HepG2 (cell line): ENCODE measurements at regions not wholly inside any gene's neighbourhood (a gene's known extent, or its start where the extent isn't known, plus 50 kb on each side); places are given as distances from the start of the nearest gene placed in this dataset.

Source experiments
- ATAC-seq: fragments of 200-7000 bp; cut with Tn5 transposase; 3 replicates; pipeline ENCODE4 v1.9.1; 2020; ENCODE audit warnings: mild to moderate bottlenecking, moderate library complexity
- BruUV-seq: library from RNA; stranded (reverse); fragments of 400-500 nt; replicated peaks from 2 replicates; lab custom pipeline; 2021; lab: Mats Ljungman, UMichigan
- CTCF ChIA-PET: fragments of 300-600 bp; formaldehyde crosslinking; extraction: SDS; loops from one replicate; lab custom pipeline; 2021; ENCODE audit warnings: low total read pairs, inconsistent platforms, low intra/inter-chr PET ratio; lab: Yijun Ruan, JAX
- POLR2A ChIA-PET: fragments of 350-600 bp; sonication (Branson Sonifier 250); formaldehyde crosslinking; loops from one replicate; lab custom pipeline; 2020; ENCODE audit warnings: antibody characterized with exemption, inconsistent platforms; lab: Yijun Ruan, JAX
- DNase-seq: peaks from one replicate; pipeline ENCODE4 v3.0.0-alpha.2; 2015; ENCODE audit warnings: low spot score
- FAIRE-seq: peaks from 3 replicates; lab custom pipeline; 2011; peaks lifted over from hg19 to GRCh38; lab: Jason Lieb, UNC
- H2AFZ ChIP-seq: one replicate; pipeline ENCODE4 v1.6.1; 2011; ENCODE audit warnings: low read length, inconsistent platforms
- H3K27ac ChIP-seq: fragments of 300-600 bp; 3 replicates; pipeline ENCODE4 v1.8.0; 2011; ENCODE audit warnings: mixed run types, mild to moderate bottlenecking, mixed read lengths, low read length, inconsistent platforms; ENCODE audit not compliant: insufficient read depth; ENCODE audit errors: extremely low read length
- H3K27me3 ChIP-seq, 2 experiments: fragments of 200-600 bp in 1 of 2; 2 replicates in 1 of 2; 3 replicates in 1 of 2; pipeline versions ENCODE4 v1.6.0 to v1.8.0; 2011; ENCODE audit warnings: low read length in 2 of 2, mild to moderate bottlenecking in 2 of 2, moderate library complexity in 2 of 2, inconsistent platforms in 1 of 2; ENCODE audit not compliant: insufficient read depth in 2 of 2, control insufficient read depth in 1 of 2
- H3K36me3 ChIP-seq, 2 experiments: fragments of 200-600 bp in 1 of 2; replicated peaks in 1 of 2; 2 replicates in 1 of 2; 3 replicates in 1 of 2; pipeline versions ENCODE4 v1.5.1 to v1.8.0; 2011; ENCODE audit warnings: low read length in 2 of 2, inconsistent platforms in 1 of 2; ENCODE audit not compliant: insufficient read depth in 2 of 2, control insufficient read depth in 1 of 2
- H3K4me1 ChIP-seq: 2 replicates; pipeline ENCODE4 v1.5.1; 2012; ENCODE audit warnings: low read length, inconsistent platforms; ENCODE audit not compliant: insufficient read depth
- H3K4me2 ChIP-seq: 2 replicates; pipeline ENCODE4 v1.6.0; 2011; ENCODE audit warnings: low read depth, low read length, inconsistent platforms
- H3K4me3 ChIP-seq, 3 experiments: fragments of 200-600 bp in 1 of 3; sonication (generic), shearing (Covaris generic) in 1 of 3; replicated peaks in 1 of 3; 2 replicates each; pipeline ENCODE4 v1.5.1; 2011 to 2016; ENCODE audit warnings: low read length in 3 of 3, inconsistent platforms in 2 of 3, low read depth in 2 of 3, mild to moderate bottlenecking in 2 of 3, control low read depth in 1 of 3, mixed read lengths in 1 of 3; ENCODE audit not compliant: insufficient read depth in 1 of 3
- H3K79me2 ChIP-seq: one replicate; pipeline ENCODE4 v1.6.1; 2011; ENCODE audit warnings: low read length, inconsistent platforms; ENCODE audit not compliant: insufficient read depth
- H3K9ac ChIP-seq: 2 replicates; pipeline ENCODE4 v1.6.0; 2011; ENCODE audit warnings: mild to moderate bottlenecking, low read depth, low read length, inconsistent platforms; ENCODE audit not compliant: insufficient read depth
- H3K9me3 ChIP-seq: 2 replicates; pipeline ENCODE4 v1.5.1; 2012; ENCODE audit warnings: mild to moderate bottlenecking, low read length
- H4K20me1 ChIP-seq: 2 replicates; pipeline ENCODE4 v1.6.0; 2011; ENCODE audit warnings: inconsistent platforms, mild to moderate bottlenecking, low read length, moderate library complexity; ENCODE audit not compliant: insufficient read depth
- CEBPB ChIP-seq: IDR thresholded peaks from 2 replicates; pipeline ENCODE4 v1.6.1; 2011; ENCODE audit warnings: low read depth, low read length, improper control_type of control experiment, borderline replicate concordance
- HMGA1 ChIP-seq: sonication (generic); formaldehyde crosslinking; conservative IDR thresholded peaks from 2 replicates; pipeline ENCODE4 v1.4.0; 2020; ENCODE audit warnings: missing genetic modification reagents
- HNF1A ChIP-seq, 2 experiments: sonication (generic) in 1 of 2; formaldehyde crosslinking in 1 of 2; IDR thresholded peaks; 2 replicates each; pipeline versions ENCODE4 v1.4.0 to v1.6.1; 2016 to 2020; ENCODE audit warnings: borderline replicate concordance in 1 of 2, low read depth in 1 of 2, mild to moderate bottlenecking in 1 of 2, missing genetic modification reagents in 1 of 2
- IRF9 ChIP-seq: sonication (generic); formaldehyde crosslinking; IDR thresholded peaks from 2 replicates; pipeline ENCODE4 v1.8.0; 2022; ENCODE audit warnings: missing genetic modification reagents, mild to moderate bottlenecking, borderline replicate concordance
- MAFF ChIP-seq: IDR thresholded peaks from 2 replicates; pipeline ENCODE4 v1.6.1; 2011; ENCODE audit warnings: low read depth, low read length, improper control_type of control experiment
- MAFK ChIP-seq, 2 experiments: IDR thresholded peaks in 1 of 2; conservative IDR thresholded peaks in 1 of 2; 2 replicates each; pipeline ENCODE4 v1.6.1; 2011; ENCODE audit warnings: improper control_type of control experiment in 2 of 2, low read length in 2 of 2
- NR2F6 ChIP-seq, 2 experiments: IDR thresholded peaks; 2 replicates each; pipeline ENCODE4 v1.6.1; 2016; ENCODE audit warnings: antibody characterized with exemption in 1 of 2, mild to moderate bottlenecking in 1 of 2
- SETDB1 ChIP-seq: sonication (generic); formaldehyde crosslinking; IDR thresholded peaks from 2 replicates; pipeline ENCODE4 v1.5.1; 2020; ENCODE audit warnings: missing genetic modification reagents, mild to moderate bottlenecking, borderline replicate concordance
- TRIM22 ChIP-seq: fragments of 450-650 bp; IDR thresholded peaks from 2 replicates; pipeline ENCODE4 v1.6.1; 2017
- ZKSCAN1 ChIP-seq: fragments of 150-350 bp; IDR thresholded peaks from 2 replicates; pipeline ENCODE4 v1.6.1; 2014; ENCODE audit warnings: low read length
- ZNF10 ChIP-seq: sonication (generic); formaldehyde crosslinking; IDR thresholded peaks from 2 replicates; pipeline ENCODE4 v1.4.0; 2020; ENCODE audit warnings: mild to moderate bottlenecking, low read depth, missing genetic modification reagents, borderline replicate concordance
- ZNF674 ChIP-seq: sonication (generic); formaldehyde crosslinking; IDR thresholded peaks from 2 replicates; pipeline ENCODE4 v1.5.0; 2020; ENCODE audit warnings: low read depth, mild to moderate bottlenecking, missing genetic modification reagents
- WGBS: methylation state at CpG from one replicate; pipeline ENCODE4 v1.1.6; 2017; ENCODE audit warnings: low lambda C conversion rate; 5-methylcytosine and 5-hydroxymethylcytosine counted together
- in situ Hi-C: cut with HindIII; loops from 2 replicates; pipeline ENCODE4 v1.10.0; 2017; ENCODE audit warnings: low pct_unique_long_range_greater_than_20kb; ENCODE audit not compliant: extremely low pct_ligation_motif_present
- intact Hi-C: fragments of 100-400 bp; cut with micrococcal nuclease; formaldehyde crosslinking; loops from one replicate; pipeline ENCODE4 v1.10.0; 2022; ENCODE audit not compliant: unreplicated experiment

- BruUV-seq: no TSS peak
- H3K9ac ChIP-seq: no peak overlapping the region
- no peak overlapping the region for H3K4me2 ChIP-seq
- no peaks in the 10 kb centered on the region for H4K20me1 ChIP-seq
- no peak overlapping the region for H2AFZ ChIP-seq
- ATAC-seq (no peak), FAIRE-seq (no peak), DNase-seq (no peak)
- 2% methylated on average over 2 of the region's 2 CpGs for WGBS
- no peak overlapping the region for H3K4me3 ChIP-seq
- H3K9me3 ChIP-seq: no peaks in the 10 kb centered on the region
- no peaks in the 10 kb centered on the region for H3K36me3 ChIP-seq
- no peaks in the 10 kb centered on the region for H3K4me1 ChIP-seq
- POLR2A ChIA-PET: no interaction called here
- no peaks in the 10 kb centered on the region for H3K27me3 ChIP-seq
- no peak overlapping the region for H3K27ac ChIP-seq
- TF ChIP-seq MAFK (conservative IDR thresholded peaks at IDR 0.05 in 1 of 2, IDR thresholded peaks at IDR 0.05 in 1 of 2; ENCODE audit: low read length in 2 of 2): peak; percentile 61 to 68; a peak in 3 of 4 replicates
- no peak for TF ChIP-seq ZNF10 (CRISPR knock-in tag)
- TF ChIP-seq MAFF: peak; percentile 58; the same call in 1 of the 2 replicates
- TF ChIP-seq, all 625 proteins: peak for 2
- no peaks in the 10 kb centered on the region for H3K79me2 ChIP-seq
- in situ Hi-C loops: no loop called here
- CTCF ChIA-PET: no interaction called here
- intact Hi-C loops: no loop called here
These were observed 1350.0 kb upstream of the CDH9 start for GRCh38 chr5:28388428-28388827.

GRCh38 chr5:28386712-28387111 lies 1348.3 kb upstream of the CDH9 start:
- H4K20me1 ChIP-seq: no peaks in the 10 kb centered on the region
- H3K79me2 ChIP-seq: no peaks in the 10 kb centered on the region
- POLR2A ChIA-PET: no interaction called here
- no peaks in the 10 kb centered on the region for H3K4me1 ChIP-seq
- H3K9me3 ChIP-seq: no peaks in the 10 kb centered on the region
- no peak overlapping the region for H3K27ac ChIP-seq
- no peak overlapping the region for H2AFZ ChIP-seq
- intact Hi-C loops: no loop called here
- whole genome bisulfite sequencing: 1% methylated on average over 2 of the region's 2 CpGs
- no peak overlapping the region for H3K9ac ChIP-seq
- BruUV-seq: no TSS peak
- ATAC-seq (no peak), FAIRE-seq (no peak), DNase-seq (no peak)
- no peak overlapping the region for H3K4me3 ChIP-seq
- H3K4me2 ChIP-seq: no peak overlapping the region
- CTCF ChIA-PET: no interaction called here
- H3K36me3 ChIP-seq: no peaks in the 10 kb centered on the region
- in situ Hi-C loops: no loop called here
- no peaks in the 10 kb centered on the region for H3K27me3 ChIP-seq
- TF ChIP-seq TRIM22 (no peak), HMGA1 (CRISPR knock-in tag) (no peak), HNF1A (IDR thresholded peaks at IDR 0.05; ENCODE audit: low read depth) (no peak), HNF1A (CRISPR knock-in tag; IDR thresholded peaks at IDR 0.05; ENCODE audit: borderline replicate concordance) (no peak), SETDB1 (CRISPR knock-in tag) (no peak), NR2F6 (IDR thresholded peaks at IDR 0.05) (no peak), NR2F6 (CRISPR knock-in tag; IDR thresholded peaks at IDR 0.05) (no peak), IRF9 (CRISPR knock-in tag) (no peak), CEBPB (no peak), ZNF674 (CRISPR knock-in tag) (no peak), ZKSCAN1 (no peak)
